Activated T-cell treated with anti-CD3 and anti-CD28 coated beads, Interleukin-2, amount 50 U/mL, for 24 hours (primary cell): ENCODE measurements at regions not wholly inside any gene's neighbourhood (a gene's known extent, or its start where the extent isn't known, plus 50 kb on each side); places are given as distances from the start of the nearest gene placed in this dataset.

Experiments used
- DNase-seq: peaks from one replicate; pipeline ENCODE4 v3.0.0-alpha.2; 2020
- H3K27ac Mint-ChIP-seq: 2 replicates; pipeline ENCODE4 v1.8.0; 2020; ENCODE audit warnings: mild to moderate bottlenecking, mixed read lengths
- H3K27me3 Mint-ChIP-seq: 2 replicates; pipeline ENCODE4 v1.8.0; 2020; ENCODE audit warnings: mixed read lengths
- H3K36me3 Mint-ChIP-seq: 2 replicates; pipeline ENCODE4 v1.8.0; 2020; ENCODE audit warnings: low read depth, mixed read lengths
- H3K4me1 Mint-ChIP-seq: 2 replicates; pipeline ENCODE4 v1.8.0; 2020; ENCODE audit warnings: low read depth, mixed read lengths
- H3K4me3 Mint-ChIP-seq: 2 replicates; pipeline ENCODE4 v1.8.0; 2020; ENCODE audit warnings: mild to moderate bottlenecking, moderate library complexity, mixed read lengths
- H3K9me3 Mint-ChIP-seq: 2 replicates; pipeline ENCODE4 v1.8.0; 2020; ENCODE audit warnings: mixed read lengths

GRCh38 chr4:15254236-15254880 is 173.5 kb upstream of the C1QTNF7 start:
- H3K36me3 Mint-ChIP-seq: no peaks in the 10 kb centered on the region
- H3K4me3 Mint-ChIP-seq: no peak overlapping the region
- H3K4me1 Mint-ChIP-seq: peaks cover 7% of the 10 kb centered on the region
- H3K27ac Mint-ChIP-seq: no peak overlapping the region
- H3K27me3 Mint-ChIP-seq: peaks cover 2% of the 10 kb centered on the region
- H3K9me3 Mint-ChIP-seq: no peaks in the 10 kb centered on the region
- no peak for DNase-seq

- Mint-ChIP-seq H3K4me3 (no peak overlapping the region), H3K27ac (no peak overlapping the region), H3K4me1 (peaks cover 7% of the 10 kb centered on the region), H3K9me3 (no peaks in the 10 kb centered on the region), H3K36me3 (no peaks in the 10 kb centered on the region), H3K27me3 (peaks cover 8% of the 10 kb centered on the region)
- DNase-seq: no peak
Measured at GRCh38 chr4:15255537-15255936, 172.3 kb upstream of the C1QTNF7 start.

DNA sequence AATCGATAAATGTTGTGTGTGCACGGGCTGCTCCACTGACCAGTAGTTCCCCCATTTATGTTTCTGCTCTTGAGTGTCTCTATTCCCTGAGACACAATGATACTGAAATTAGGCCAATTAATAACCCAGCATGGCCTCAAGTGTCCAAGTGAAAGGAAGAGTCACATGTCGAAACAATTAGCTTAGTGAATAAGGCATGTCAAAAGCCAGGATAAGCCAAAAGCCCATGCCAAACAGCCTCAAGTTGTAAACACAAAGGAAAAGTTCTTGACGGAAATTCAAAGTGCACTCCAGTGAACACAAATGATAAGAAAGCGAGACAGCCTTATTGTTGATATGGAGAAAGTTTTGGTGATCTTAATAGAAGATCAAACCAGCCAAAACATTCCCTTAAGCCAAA is 167.1 kb upstream of the C1QTNF7 start:
- peaks cover 6% of the 10 kb centered on the region for H3K9me3 Mint-ChIP-seq
- H3K27ac Mint-ChIP-seq: no peak overlapping the region
- H3K4me1 Mint-ChIP-seq: no peaks in the 10 kb centered on the region
- no peaks in the 10 kb centered on the region for H3K36me3 Mint-ChIP-seq
- peaks cover 14% of the 10 kb centered on the region for H3K27me3 Mint-ChIP-seq
- no peak for DNase-seq
- no peak overlapping the region for H3K4me3 Mint-ChIP-seq

DNA sequence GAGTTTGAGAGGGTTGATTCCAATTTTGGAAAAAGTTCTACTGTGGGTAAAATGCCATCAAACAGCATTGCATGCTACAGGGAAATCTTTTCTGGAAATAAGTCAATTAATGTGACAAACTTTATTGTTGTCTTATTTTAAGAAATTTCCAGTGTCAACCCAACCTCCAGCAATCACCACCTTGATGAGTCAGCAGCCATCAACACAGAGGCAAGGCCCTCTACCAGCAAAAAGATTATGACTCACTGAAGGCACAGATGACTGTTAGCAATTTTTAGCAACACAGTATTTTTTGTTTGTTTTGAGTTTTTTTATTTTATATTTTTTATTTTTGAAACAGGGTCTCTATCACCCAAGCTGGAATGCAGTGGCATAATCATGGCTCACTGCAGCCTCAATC is 165.4 kb upstream of the C1QTNF7 start:
- H3K27ac Mint-ChIP-seq: no peak overlapping the region
- peaks cover 11% of the 10 kb centered on the region for H3K27me3 Mint-ChIP-seq
- peaks cover 21% of the 10 kb centered on the region for H3K9me3 Mint-ChIP-seq
- DNase-seq: no peak
- no peak overlapping the region for H3K4me3 Mint-ChIP-seq
- H3K4me1 Mint-ChIP-seq: no peaks in the 10 kb centered on the region
- H3K36me3 Mint-ChIP-seq: no peaks in the 10 kb centered on the region

DNA sequence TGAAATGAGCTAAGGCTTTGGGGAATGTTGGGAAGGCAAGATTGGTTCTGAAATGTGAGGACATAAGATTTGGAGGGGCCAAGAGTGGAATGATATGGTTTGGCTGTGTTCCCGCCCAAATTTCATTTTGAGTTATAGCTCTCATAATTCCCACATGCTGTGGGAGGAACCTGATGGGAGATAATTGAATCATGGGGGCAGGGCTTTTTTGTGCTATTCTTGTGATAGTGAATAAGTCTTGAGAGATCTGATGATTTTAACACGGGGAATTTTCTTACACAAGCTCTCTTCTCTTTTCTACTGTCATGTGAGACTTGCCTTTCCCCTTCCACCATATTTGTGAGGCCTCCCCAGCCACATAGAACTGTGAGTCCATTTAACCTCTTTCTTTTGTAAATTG is 157.6 kb upstream of the C1QTNF7 start:
- Mint-ChIP-seq H3K9me3 (peaks cover 50% of the 10 kb centered on the region), H3K4me1 (no peaks in the 10 kb centered on the region), H3K4me3 (no peak overlapping the region), H3K27ac (no peak overlapping the region), H3K36me3 (no peaks in the 10 kb centered on the region), H3K27me3 (peaks cover 22% of the 10 kb centered on the region)
- DNase-seq: no peak

GRCh38 chr4:15286041-15286440 is 141.8 kb upstream of the C1QTNF7 start:
- no peak for DNase-seq
- H3K4me1 Mint-ChIP-seq: no peaks in the 10 kb centered on the region
- H3K4me3 Mint-ChIP-seq: no peak overlapping the region
- no peaks in the 10 kb centered on the region for H3K9me3 Mint-ChIP-seq
- no peaks in the 10 kb centered on the region for H3K27me3 Mint-ChIP-seq
- H3K36me3 Mint-ChIP-seq: no peaks in the 10 kb centered on the region
- no peak overlapping the region for H3K27ac Mint-ChIP-seq

- Mint-ChIP-seq H3K27ac (no peak overlapping the region), H3K36me3 (no peaks in the 10 kb centered on the region), H3K4me3 (no peak overlapping the region), H3K27me3 (peaks cover 4% of the 10 kb centered on the region), H3K4me1 (no peaks in the 10 kb centered on the region), H3K9me3 (no peaks in the 10 kb centered on the region)
- no peak for DNase-seq
Measured at GRCh38 chr4:15291122-15291521, 136.7 kb upstream of the C1QTNF7 start.

GRCh38 chr4:15293711-15294110 is 134.1 kb upstream of the C1QTNF7 start:
- no peak for DNase-seq
- Mint-ChIP-seq H3K27me3 (peaks cover 4% of the 10 kb centered on the region), H3K9me3 (no peaks in the 10 kb centered on the region), H3K36me3 (no peaks in the 10 kb centered on the region), H3K4me3 (no peak overlapping the region), H3K27ac (no peak overlapping the region), H3K4me1 (no peaks in the 10 kb centered on the region)

GRCh38 chr4:15294202-15294601 is 133.6 kb upstream of the C1QTNF7 start:
- no peaks in the 10 kb centered on the region for H3K9me3 Mint-ChIP-seq
- no peaks in the 10 kb centered on the region for H3K36me3 Mint-ChIP-seq
- no peak overlapping the region for H3K27ac Mint-ChIP-seq

DNA sequence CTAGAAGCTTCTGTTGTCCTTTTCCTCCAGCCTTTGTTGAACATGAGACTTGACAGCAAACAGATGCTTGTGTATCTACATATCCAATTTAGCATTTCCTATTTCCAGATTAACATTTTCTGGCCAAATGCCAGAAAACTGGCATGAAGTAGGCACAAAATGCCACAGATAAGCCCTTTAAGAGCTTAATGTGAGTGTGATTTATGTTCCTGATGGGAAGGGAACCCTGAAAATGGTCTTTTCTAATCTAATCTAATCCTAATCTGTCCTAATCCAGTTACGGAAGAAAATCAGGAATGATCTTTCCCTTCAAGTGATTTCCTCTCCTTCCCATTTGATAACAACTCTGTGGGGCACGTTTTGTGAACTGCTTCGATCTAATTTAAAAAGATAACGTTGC is 133.0 kb upstream of the C1QTNF7 start:
- no peaks in the 10 kb centered on the region for H3K4me1 Mint-ChIP-seq
- H3K36me3 Mint-ChIP-seq: no peaks in the 10 kb centered on the region
- H3K27ac Mint-ChIP-seq: no peak overlapping the region
- H3K27me3 Mint-ChIP-seq: peaks cover 4% of the 10 kb centered on the region
- H3K4me3 Mint-ChIP-seq: no peak overlapping the region
- H3K9me3 Mint-ChIP-seq: no peaks in the 10 kb centered on the region
- no peak for DNase-seq

More at GRCh38 chr4:15294202-15294601, 133.6 kb upstream of the C1QTNF7 start:
- H3K4me1 Mint-ChIP-seq: no peaks in the 10 kb centered on the region
- peaks cover 4% of the 10 kb centered on the region for H3K27me3 Mint-ChIP-seq
- no peak for DNase-seq
- H3K4me3 Mint-ChIP-seq: no peak overlapping the region

DNA sequence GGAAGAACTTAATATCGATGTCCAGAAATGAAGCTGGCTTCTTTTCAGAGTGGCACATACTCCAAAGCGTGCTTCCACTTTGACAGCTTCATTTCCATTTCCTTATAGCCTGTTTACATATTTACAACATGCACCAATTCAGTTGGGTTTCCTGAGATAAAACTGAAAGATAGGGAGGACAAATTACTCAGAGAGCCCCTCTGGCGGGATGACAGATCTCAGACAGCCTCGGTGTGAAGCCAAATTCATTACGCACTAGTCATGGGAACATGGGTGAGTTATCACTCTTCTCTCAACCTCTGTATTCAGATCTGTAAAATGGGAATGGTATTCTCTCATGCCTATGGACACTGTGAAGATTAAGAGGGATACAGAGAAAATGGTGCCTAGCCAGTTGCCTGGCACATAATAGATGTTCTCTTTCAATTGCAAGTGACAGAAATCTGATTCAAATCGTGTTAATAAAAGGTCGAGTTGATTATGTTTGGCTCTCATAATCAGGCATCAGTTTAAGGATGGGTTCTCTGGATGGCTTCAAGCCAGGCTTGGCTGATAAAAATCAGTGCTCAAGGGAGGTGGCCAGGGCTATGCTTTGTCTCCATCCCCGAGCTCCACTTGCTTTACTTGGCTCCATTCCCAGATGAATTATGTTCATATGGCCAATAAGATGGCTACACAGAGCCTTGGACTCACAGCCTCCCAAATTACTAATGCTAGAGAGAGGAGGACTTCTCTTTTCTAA is 132.2 kb upstream of the C1QTNF7 start:
- Mint-ChIP-seq H3K4me3 (no peak overlapping the region), H3K9me3 (no peaks in the 10 kb centered on the region), H3K4me1 (no peaks in the 10 kb centered on the region), H3K36me3 (no peaks in the 10 kb centered on the region), H3K27me3 (peaks cover 4% of the 10 kb centered on the region), H3K27ac (no peak overlapping the region)
- DNase-seq: no peak

- peaks cover 4% of the 10 kb centered on the region for H3K27me3 Mint-ChIP-seq
- H3K27ac Mint-ChIP-seq: no peak overlapping the region
- no peak for DNase-seq
- H3K4me3 Mint-ChIP-seq: no peak overlapping the region
- no peaks in the 10 kb centered on the region for H3K36me3 Mint-ChIP-seq
- no peaks in the 10 kb centered on the region for H3K4me1 Mint-ChIP-seq
- no peaks in the 10 kb centered on the region for H3K9me3 Mint-ChIP-seq
Measured at GRCh38 chr4:15297344-15297743, 130.5 kb upstream of the C1QTNF7 start.

DNA sequence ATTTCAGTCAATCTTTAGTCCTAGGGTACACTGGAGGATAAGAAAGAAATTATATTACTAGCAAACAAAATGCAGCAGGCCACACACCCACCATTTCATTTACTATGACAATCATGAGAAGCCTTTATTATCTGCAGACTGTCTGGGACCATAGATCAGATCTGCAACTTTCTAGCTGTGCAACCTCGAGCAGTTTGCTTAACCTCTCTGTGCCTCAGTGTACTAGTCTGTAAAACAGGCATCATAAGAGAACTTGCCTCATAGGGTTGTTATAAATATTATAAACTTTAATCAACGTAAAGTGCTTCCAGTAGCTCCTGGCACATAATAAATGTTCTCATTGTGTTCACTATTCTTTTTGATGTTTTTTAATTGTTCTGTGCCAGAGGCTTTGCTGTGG is 128.2 kb upstream of the C1QTNF7 start:
- Mint-ChIP-seq H3K27me3 (peaks cover 7% of the 10 kb centered on the region), H3K4me3 (no peak overlapping the region), H3K36me3 (no peaks in the 10 kb centered on the region), H3K27ac (no peak overlapping the region), H3K4me1 (no peaks in the 10 kb centered on the region), H3K9me3 (no peaks in the 10 kb centered on the region)
- DNase-seq: no peak

DNA sequence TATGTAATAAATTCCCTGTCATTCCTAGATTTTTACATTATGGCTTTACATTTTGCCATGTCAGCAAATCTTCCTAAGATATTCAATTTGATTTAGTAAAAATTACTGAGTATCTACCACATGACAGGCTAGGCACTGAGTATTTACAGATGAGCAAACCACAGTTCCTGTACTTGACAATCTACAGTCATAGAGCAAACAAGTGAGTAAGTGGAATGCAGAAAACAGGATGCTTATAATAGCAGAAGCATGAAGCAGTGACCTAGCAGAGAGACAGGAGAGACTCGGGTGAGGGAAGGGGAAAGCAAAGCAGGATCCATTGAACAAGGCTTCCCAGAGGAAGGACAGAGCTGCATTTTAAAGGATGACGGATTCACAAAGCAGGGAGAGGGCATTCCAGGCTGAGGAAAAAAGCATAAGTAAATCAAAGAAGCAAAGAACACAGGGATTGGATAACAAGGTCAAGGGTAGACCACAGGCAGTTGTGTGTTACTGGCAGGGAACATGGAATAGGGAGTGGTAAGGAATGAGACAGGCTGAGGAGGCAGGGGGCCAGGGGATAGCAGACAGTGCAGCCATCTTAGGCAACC is 124.7 kb upstream of the C1QTNF7 start:
- Mint-ChIP-seq H3K4me3 (no peak overlapping the region), H3K27me3 (peaks cover 7% of the 10 kb centered on the region), H3K36me3 (no peaks in the 10 kb centered on the region), H3K27ac (no peak overlapping the region), H3K4me1 (no peaks in the 10 kb centered on the region), H3K9me3 (no peaks in the 10 kb centered on the region)
- DNase-seq: no peak

DNA sequence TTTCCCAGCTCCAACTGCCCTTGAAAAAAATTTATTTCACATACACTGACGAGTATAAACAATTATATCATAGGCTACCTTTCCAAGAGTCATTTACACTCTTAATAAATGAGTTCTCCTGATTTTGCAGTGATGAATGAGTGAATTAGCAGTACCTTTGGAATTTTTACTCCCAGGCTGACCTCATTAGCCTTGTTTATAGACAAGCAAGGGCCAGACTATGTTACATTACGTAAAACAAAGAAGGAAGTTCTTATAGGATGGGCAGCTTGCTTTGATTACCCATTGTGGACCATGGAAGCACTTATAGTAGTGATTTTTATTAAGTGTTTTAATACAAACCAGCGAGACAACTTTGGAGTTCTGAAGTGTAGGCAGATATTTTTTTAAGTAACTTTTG is 112.9 kb upstream of the C1QTNF7 start:
- Mint-ChIP-seq H3K27me3 (peaks cover 4% of the 10 kb centered on the region), H3K27ac (no peak overlapping the region), H3K9me3 (no peaks in the 10 kb centered on the region), H3K36me3 (no peaks in the 10 kb centered on the region), H3K4me1 (no peaks in the 10 kb centered on the region), H3K4me3 (no peak overlapping the region)
- no peak for DNase-seq
